ENCODE measurements at regions not wholly inside any gene's neighbourhood (a gene's known extent, or its start where the extent isn't known, plus 50 kb on each side); places are given as distances from the start of the nearest gene placed in this dataset.

GRCh38 chr13:34634448-34634847, 307.6 kb upstream of the NBEA start:
- no peak for DNase-seq (ENCODE audit: low read depth in 2 of 2)
- H3K4me3 ChIP-seq (replicated peaks in 1 of 2; ENCODE audit: low read depth in 2 of 2, low read length in 2 of 2) = no peak overlapping the region
- TF ChIP-seq CTCF (IDR thresholded peaks at IDR 0.05; ENCODE audit: low read depth, low read length) = no peak

GRCh38 chr13:34637138-34637537, 304.9 kb upstream of the NBEA start:
- DNase-seq (ENCODE audit: low read depth in 2 of 2) = no peak
- TF ChIP-seq CTCF (IDR thresholded peaks at IDR 0.05; ENCODE audit: low read depth, low read length) = no peak
- H3K4me3 ChIP-seq (replicated peaks in 1 of 2; ENCODE audit: low read depth in 2 of 2, low read length in 2 of 2) = no peak overlapping the region

- no peak for DNase-seq (ENCODE audit: low read depth in 2 of 2)
- H3K4me3 ChIP-seq (replicated peaks in 1 of 2; ENCODE audit: low read depth in 2 of 2, low read length in 2 of 2) = no peak overlapping the region
- TF ChIP-seq CTCF (IDR thresholded peaks at IDR 0.05; ENCODE audit: low read depth, low read length) = no peak
Observed at GRCh38 chr13:34637636-34638035, 304.4 kb upstream of the NBEA start.

GRCh38 chr13:34638897-34639296, 303.2 kb upstream of the NBEA start:
- H3K4me3 ChIP-seq (replicated peaks in 1 of 2; ENCODE audit: low read depth in 2 of 2, low read length in 2 of 2) = no peak overlapping the region
- DNase-seq (ENCODE audit: low read depth in 2 of 2) = no peak
- TF ChIP-seq CTCF (IDR thresholded peaks at IDR 0.05; ENCODE audit: low read depth, low read length) = no peak

- TF ChIP-seq CTCF (IDR thresholded peaks at IDR 0.05; ENCODE audit: low read depth, low read length) = no peak
- DNase-seq (ENCODE audit: low read depth in 2 of 2) = no peak
Observed at GRCh38 chr13:34640179-34640992, 301.7 kb upstream of the NBEA start.

GRCh38 chr13:34640993-34641330, 301.1 kb upstream of the NBEA start:
- no peak for TF ChIP-seq CTCF (IDR thresholded peaks at IDR 0.05; ENCODE audit: low read depth, low read length)
- DNase-seq (ENCODE audit: low read depth in 2 of 2) = no peak
- no peak overlapping the region for H3K4me3 ChIP-seq (replicated peaks in 1 of 2; ENCODE audit: low read depth in 2 of 2, low read length in 2 of 2)

More at GRCh38 chr13:34640179-34640992, 301.7 kb upstream of the NBEA start:
- no peak overlapping the region for H3K4me3 ChIP-seq (replicated peaks in 1 of 2; ENCODE audit: low read depth in 2 of 2, low read length in 2 of 2)

Measured in cardiac fibroblast (primary cell).